Thyroid gland (tissue), 4 donors: ENCODE measurements at regions not wholly inside any gene's neighbourhood (a gene's known extent, or its start where the extent isn't known, plus 50 kb on each side); places are given as distances from the start of the nearest gene placed in this dataset.

Experiments used
- POLR2A ChIP-seq, 2 donors: fragments of 450-650 bp; IDR thresholded peaks; one replicate each; pipeline ENCODE4 v1.6.1; 2017; ENCODE audit warnings: antibody characterized with exemption in 2 of 2, mild to moderate bottlenecking in 2 of 2, moderate library complexity in 1 of 2
- TF ChIP-seq, protein P1 (sequence below), 6 experiments: fragments of 200-600 bp in 3 of 6; fragments of 450-650 bp in 3 of 6; sonication (generic) in 3 of 6; IDR thresholded peaks; one replicate each; pipeline ENCODE4 v1.5.1; 2016 to 2019; ENCODE audit warnings: antibody characterized with exemption in 6 of 6, mild to moderate bottlenecking in 2 of 6, inconsistent platforms in 1 of 6, moderate library complexity in 1 of 6

DNA sequence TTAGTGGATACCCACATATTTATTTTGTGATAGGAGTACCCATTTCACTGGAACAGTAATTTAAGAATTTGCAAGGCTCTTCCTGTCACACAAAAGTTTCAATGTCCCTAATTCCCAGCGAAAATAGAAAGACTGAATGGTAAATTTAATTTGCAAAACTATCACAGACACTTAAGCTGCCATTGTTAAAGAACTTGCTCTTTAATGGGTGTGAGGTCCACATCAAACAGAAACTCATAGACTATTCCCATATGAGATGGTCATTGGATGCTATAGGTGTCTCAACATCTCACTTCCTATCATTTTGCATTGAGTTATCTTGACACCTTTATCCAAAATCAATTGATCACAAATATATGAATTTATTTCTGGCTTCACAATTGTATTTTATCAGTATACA is 415.9 kb downstream of the GPAM start:
- no peak for TF ChIP-seq POLR2A (IDR thresholded peaks at IDR 0.05)
- TF ChIP-seq, protein P1, sequence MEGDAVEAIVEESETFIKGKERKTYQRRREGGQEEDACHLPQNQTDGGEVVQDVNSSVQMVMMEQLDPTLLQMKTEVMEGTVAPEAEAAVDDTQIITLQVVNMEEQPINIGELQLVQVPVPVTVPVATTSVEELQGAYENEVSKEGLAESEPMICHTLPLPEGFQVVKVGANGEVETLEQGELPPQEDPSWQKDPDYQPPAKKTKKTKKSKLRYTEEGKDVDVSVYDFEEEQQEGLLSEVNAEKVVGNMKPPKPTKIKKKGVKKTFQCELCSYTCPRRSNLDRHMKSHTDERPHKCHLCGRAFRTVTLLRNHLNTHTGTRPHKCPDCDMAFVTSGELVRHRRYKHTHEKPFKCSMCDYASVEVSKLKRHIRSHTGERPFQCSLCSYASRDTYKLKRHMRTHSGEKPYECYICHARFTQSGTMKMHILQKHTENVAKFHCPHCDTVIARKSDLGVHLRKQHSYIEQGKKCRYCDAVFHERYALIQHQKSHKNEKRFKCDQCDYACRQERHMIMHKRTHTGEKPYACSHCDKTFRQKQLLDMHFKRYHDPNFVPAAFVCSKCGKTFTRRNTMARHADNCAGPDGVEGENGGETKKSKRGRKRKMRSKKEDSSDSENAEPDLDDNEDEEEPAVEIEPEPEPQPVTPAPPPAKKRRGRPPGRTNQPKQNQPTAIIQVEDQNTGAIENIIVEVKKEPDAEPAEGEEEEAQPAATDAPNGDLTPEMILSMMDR (IDR thresholded peaks at IDR 0.05): no peak
